ENCODE measurements at regions not wholly inside any gene's neighbourhood (a gene's known extent, or its start where the extent isn't known, plus 50 kb on each side); places are given as distances from the start of the nearest gene placed in this dataset.

DNA sequence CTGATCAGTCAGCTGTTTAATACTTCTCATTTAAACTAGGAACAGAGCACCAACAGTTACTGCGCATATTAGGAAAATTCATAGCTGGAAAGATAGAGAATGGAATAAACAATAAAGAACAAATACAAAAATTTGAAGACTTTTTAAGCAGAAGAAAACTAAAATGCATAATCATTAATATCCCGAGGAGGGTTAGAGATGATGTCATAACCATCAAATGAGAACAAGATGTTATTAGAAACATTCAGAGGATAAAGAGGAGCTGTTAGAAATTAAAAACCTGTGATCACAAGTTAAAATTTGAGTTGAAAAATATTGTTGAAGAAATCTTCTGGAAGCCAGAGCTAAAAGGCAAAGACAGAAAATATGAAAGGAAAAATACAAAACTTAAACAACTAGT, 54.0 kb upstream of the ALKAL2 start:
- TF ChIP-seq, protein P1, sequence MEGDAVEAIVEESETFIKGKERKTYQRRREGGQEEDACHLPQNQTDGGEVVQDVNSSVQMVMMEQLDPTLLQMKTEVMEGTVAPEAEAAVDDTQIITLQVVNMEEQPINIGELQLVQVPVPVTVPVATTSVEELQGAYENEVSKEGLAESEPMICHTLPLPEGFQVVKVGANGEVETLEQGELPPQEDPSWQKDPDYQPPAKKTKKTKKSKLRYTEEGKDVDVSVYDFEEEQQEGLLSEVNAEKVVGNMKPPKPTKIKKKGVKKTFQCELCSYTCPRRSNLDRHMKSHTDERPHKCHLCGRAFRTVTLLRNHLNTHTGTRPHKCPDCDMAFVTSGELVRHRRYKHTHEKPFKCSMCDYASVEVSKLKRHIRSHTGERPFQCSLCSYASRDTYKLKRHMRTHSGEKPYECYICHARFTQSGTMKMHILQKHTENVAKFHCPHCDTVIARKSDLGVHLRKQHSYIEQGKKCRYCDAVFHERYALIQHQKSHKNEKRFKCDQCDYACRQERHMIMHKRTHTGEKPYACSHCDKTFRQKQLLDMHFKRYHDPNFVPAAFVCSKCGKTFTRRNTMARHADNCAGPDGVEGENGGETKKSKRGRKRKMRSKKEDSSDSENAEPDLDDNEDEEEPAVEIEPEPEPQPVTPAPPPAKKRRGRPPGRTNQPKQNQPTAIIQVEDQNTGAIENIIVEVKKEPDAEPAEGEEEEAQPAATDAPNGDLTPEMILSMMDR (IDR thresholded peaks at IDR 0.05; ENCODE audit: low read depth, low read length), result no peak
- TF ChIP-seq EZH2phosphoT487 (IDR thresholded peaks at IDR 0.05; ENCODE audit: low read depth), result no peak

Data from OCI-LY3 (cell line).